SK-N-SH treated with all-trans-retinoic acid at 6 μM for 48 hours (cell line): ENCODE measurements at regions not wholly inside any gene's neighbourhood (a gene's known extent, or its start where the extent isn't known, plus 50 kb on each side); places are given as distances from the start of the nearest gene placed in this dataset.

Source experiments
- ATAC-seq: fragments of 200-7000 bp; cut with Tn5 transposase; 3 replicates; pipeline ENCODE4 v1.9.1; 2020; ENCODE audit warnings: mild to moderate bottlenecking, moderate library complexity
- ARNTL ChIP-seq: fragments of 450-650 bp; formaldehyde crosslinking; IDR thresholded peaks from 2 replicates; pipeline ENCODE4 v1.5.0; 2020; ENCODE audit warnings: low read depth, mild to moderate bottlenecking, moderate library complexity, borderline replicate concordance
- CSDC2 ChIP-seq: fragments of 250-450 bp; sonication (Bioruptor Pico); IDR thresholded peaks from 2 replicates; pipeline ENCODE4 v1.5.0; 2020; ENCODE audit warnings: mild to moderate bottlenecking, moderate library complexity
- ESRRG ChIP-seq: fragments of 250-450 bp; sonication (Bioruptor Pico); IDR thresholded peaks from 2 replicates; pipeline ENCODE4 v1.6.1; 2021; ENCODE audit warnings: mild to moderate bottlenecking
- GLIS3 ChIP-seq: fragments of 250-450 bp; sonication (Bioruptor Pico); IDR thresholded peaks from 2 replicates; pipeline ENCODE4 v1.5.0; 2020; ENCODE audit warnings: mild to moderate bottlenecking, moderate library complexity
- ISL1 ChIP-seq: fragments of 250-450 bp; sonication (Bioruptor Pico); IDR thresholded peaks from 2 replicates; pipeline ENCODE4 v2.1.2; 2022; ENCODE audit warnings: mild to moderate bottlenecking, moderate library complexity
- OSR1 ChIP-seq: fragments of 250-450 bp; sonication (Bioruptor Pico); IDR thresholded peaks from 2 replicates; pipeline ENCODE4 v1.8.0; 2022; ENCODE audit warnings: moderate library complexity, mild to moderate bottlenecking, inconsistent platforms
- PPARA ChIP-seq: fragments of 250-450 bp; sonication (Bioruptor Pico); IDR thresholded peaks from 2 replicates; pipeline ENCODE4 v1.5.0; 2020; ENCODE audit warnings: mild to moderate bottlenecking, borderline replicate concordance
- RARB ChIP-seq: fragments of 250-450 bp; sonication (Bioruptor Pico); IDR thresholded peaks from 2 replicates; pipeline ENCODE4 v1.8.0; 2021; ENCODE audit warnings: mild to moderate bottlenecking, moderate library complexity
- SNAI2 ChIP-seq: fragments of 250-450 bp; sonication (Bioruptor Pico); IDR thresholded peaks from 2 replicates; pipeline ENCODE4 v1.5.0; 2020; ENCODE audit warnings: mild to moderate bottlenecking, moderate library complexity
- TCF4 ChIP-seq: fragments of 250-450 bp; sonication (Bioruptor Pico); IDR thresholded peaks from 2 replicates; pipeline ENCODE4 v1.8.0; 2021; ENCODE audit warnings: mild to moderate bottlenecking, moderate library complexity, borderline replicate concordance
- TOX ChIP-seq: fragments of 250-450 bp; sonication (Bioruptor Pico); IDR thresholded peaks from 2 replicates; pipeline ENCODE4 v1.8.0; 2021; ENCODE audit warnings: mild to moderate bottlenecking, moderate library complexity, borderline replicate concordance
- ZFP3 ChIP-seq: fragments of 250-450 bp; sonication (Bioruptor Pico); IDR thresholded peaks from 2 replicates; pipeline ENCODE4 v1.5.0; 2020; ENCODE audit warnings: mild to moderate bottlenecking, moderate library complexity
- ZFP30 ChIP-seq: fragments of 450-650 bp; formaldehyde crosslinking; IDR thresholded peaks from 2 replicates; pipeline ENCODE4 v1.5.0; 2022; ENCODE audit warnings: mild to moderate bottlenecking, moderate library complexity
- ZNF70 ChIP-seq: fragments of 450-650 bp; formaldehyde crosslinking; IDR thresholded peaks from 2 replicates; pipeline ENCODE4 v1.5.0; 2020; ENCODE audit warnings: mild to moderate bottlenecking, moderate library complexity
- ZNF8 ChIP-seq: fragments of 450-650 bp; formaldehyde crosslinking; IDR thresholded peaks from 2 replicates; pipeline ENCODE4 v1.5.0; 2020; ENCODE audit warnings: mild to moderate bottlenecking, moderate library complexity
- TF ChIP-seq, protein P1 (sequence below): fragments of 250-450 bp; sonication (Bioruptor Pico); IDR thresholded peaks from 2 replicates; pipeline ENCODE4 v1.5.0; 2020; ENCODE audit warnings: mild to moderate bottlenecking, moderate library complexity
- TF ChIP-seq, protein P2 (sequence below): fragments of 250-450 bp; sonication (Bioruptor Pico); IDR thresholded peaks from 2 replicates; pipeline ENCODE4 v1.5.1; 2020; ENCODE audit warnings: low read depth, mild to moderate bottlenecking, moderate library complexity
- TF ChIP-seq, protein P3 (sequence below): fragments of 250-450 bp; sonication (Bioruptor Pico); IDR thresholded peaks from 2 replicates; pipeline ENCODE4 v1.8.0; 2020; ENCODE audit warnings: mild to moderate bottlenecking, moderate library complexity, borderline replicate concordance

DNA sequence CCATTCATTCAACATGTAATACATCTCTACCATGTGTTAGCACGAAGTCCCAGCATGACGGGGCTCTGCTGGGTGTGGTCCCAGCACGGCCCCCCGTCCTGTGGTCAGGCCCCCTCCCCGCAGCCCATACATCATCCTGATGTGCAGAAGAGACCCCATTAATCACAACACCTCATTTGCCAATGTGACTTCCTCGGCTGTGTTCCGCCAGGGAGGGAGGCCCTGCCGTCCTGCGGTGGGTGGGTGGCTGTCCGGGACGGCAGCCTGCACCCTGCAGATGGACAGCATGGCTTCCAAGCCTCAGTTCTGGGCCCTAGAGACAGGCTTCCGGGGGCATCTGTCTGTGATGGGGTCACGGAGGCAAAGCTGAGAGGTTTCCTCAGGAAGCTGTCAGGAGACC lies 254.0 kb downstream of the CYP26B1 start (continued):
- TF ChIP-seq PPARA (CRISPR knock-in tag) (no peak), SNAI2 (no peak)
- TF ChIP-seq, protein P1, sequence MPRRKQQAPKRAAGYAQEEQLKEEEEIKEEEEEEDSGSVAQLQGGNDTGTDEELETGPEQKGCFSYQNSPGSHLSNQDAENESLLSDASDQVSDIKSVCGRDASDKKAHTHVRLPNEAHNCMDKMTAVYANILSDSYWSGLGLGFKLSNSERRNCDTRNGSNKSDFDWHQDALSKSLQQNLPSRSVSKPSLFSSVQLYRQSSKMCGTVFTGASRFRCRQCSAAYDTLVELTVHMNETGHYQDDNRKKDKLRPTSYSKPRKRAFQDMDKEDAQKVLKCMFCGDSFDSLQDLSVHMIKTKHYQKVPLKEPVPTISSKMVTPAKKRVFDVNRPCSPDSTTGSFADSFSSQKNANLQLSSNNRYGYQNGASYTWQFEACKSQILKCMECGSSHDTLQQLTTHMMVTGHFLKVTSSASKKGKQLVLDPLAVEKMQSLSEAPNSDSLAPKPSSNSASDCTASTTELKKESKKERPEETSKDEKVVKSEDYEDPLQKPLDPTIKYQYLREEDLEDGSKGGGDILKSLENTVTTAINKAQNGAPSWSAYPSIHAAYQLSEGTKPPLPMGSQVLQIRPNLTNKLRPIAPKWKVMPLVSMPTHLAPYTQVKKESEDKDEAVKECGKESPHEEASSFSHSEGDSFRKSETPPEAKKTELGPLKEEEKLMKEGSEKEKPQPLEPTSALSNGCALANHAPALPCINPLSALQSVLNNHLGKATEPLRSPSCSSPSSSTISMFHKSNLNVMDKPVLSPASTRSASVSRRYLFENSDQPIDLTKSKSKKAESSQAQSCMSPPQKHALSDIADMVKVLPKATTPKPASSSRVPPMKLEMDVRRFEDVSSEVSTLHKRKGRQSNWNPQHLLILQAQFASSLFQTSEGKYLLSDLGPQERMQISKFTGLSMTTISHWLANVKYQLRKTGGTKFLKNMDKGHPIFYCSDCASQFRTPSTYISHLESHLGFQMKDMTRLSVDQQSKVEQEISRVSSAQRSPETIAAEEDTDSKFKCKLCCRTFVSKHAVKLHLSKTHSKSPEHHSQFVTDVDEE (CRISPR knock-in tag) = no peak
- TF ChIP-seq, all 23 proteins: peak for 0

DNA sequence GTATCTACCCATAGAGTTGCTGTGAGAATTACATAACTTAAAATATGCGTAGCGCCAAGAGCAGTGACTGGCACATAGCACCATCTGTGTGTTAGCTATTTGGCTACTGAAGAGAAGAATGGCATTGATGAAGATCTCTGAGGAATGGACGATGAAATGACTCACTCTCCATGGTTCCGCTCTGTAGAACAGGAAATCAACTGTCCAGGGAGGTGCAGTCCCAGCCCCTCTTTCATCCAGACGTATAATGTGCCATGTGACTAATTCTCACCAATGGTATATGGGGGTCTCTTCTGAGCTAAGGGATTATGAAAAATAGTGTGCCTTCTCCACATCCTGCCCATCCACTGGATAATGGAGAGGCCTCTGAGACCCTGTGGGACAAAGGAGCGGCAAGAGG lies 254.8 kb downstream of the CYP26B1 start:
- TF ChIP-seq RARB (CRISPR knock-in tag) (no peak), GLIS3 (CRISPR knock-in tag) (no peak), TCF4 (CRISPR knock-in tag) (no peak), ZFP3 (CRISPR knock-in tag) (no peak), ISL1 (no peak), OSR1 (CRISPR knock-in tag) (no peak), SNAI2 (no peak), ARNTL (CRISPR knock-in tag) (no peak), PPARA (CRISPR knock-in tag) (no peak), TOX (CRISPR knock-in tag) (no peak)
- TF ChIP-seq, protein P1 (CRISPR knock-in tag) = no peak
- TF ChIP-seq, protein P2, sequence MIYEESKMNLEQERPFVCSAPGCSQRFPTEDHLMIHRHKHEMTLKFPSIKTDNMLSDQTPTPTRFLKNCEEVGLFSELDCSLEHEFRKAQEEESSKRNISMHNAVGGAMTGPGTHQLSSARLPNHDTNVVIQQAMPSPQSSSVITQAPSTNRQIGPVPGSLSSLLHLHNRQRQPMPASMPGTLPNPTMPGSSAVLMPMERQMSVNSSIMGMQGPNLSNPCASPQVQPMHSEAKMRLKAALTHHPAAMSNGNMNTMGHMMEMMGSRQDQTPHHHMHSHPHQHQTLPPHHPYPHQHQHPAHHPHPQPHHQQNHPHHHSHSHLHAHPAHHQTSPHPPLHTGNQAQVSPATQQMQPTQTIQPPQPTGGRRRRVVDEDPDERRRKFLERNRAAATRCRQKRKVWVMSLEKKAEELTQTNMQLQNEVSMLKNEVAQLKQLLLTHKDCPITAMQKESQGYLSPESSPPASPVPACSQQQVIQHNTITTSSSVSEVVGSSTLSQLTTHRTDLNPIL (CRISPR knock-in tag) = no peak
- ATAC-seq = no peak

DNA sequence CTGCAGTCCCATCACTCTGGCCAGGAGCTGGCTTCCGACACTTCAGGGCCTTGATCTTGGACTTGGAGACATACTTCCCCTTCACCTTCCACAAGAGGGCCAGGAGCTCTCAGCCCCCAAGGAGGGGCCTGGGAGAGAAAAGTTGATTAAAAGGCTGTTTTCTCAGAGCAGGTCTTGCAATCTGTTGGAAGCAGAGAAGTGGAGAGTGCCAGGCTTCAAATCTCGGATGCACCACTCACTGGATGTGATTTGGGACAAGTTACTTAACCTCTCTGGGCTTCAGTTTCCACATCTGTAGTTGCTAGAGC lies 255.3 kb downstream of the CYP26B1 start:
- ATAC-seq = no peak
- TF ChIP-seq, protein P3, sequence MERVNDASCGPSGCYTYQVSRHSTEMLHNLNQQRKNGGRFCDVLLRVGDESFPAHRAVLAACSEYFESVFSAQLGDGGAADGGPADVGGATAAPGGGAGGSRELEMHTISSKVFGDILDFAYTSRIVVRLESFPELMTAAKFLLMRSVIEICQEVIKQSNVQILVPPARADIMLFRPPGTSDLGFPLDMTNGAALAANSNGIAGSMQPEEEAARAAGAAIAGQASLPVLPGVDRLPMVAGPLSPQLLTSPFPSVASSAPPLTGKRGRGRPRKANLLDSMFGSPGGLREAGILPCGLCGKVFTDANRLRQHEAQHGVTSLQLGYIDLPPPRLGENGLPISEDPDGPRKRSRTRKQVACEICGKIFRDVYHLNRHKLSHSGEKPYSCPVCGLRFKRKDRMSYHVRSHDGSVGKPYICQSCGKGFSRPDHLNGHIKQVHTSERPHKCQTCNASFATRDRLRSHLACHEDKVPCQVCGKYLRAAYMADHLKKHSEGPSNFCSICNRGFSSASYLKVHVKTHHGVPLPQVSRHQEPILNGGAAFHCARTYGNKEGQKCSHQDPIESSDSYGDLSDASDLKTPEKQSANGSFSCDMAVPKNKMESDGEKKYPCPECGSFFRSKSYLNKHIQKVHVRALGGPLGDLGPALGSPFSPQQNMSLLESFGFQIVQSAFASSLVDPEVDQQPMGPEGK (CRISPR knock-in tag) = no peak
- TF ChIP-seq ZFP3 (CRISPR knock-in tag) (no peak), ZFP30 (CRISPR knock-in tag) (no peak), RARB (CRISPR knock-in tag) (no peak), CSDC2 (CRISPR knock-in tag) (no peak), ESRRG (CRISPR knock-in tag) (no peak), OSR1 (CRISPR knock-in tag) (no peak), GLIS3 (CRISPR knock-in tag) (no peak), ZNF70 (CRISPR knock-in tag) (no peak), TCF4 (CRISPR knock-in tag) (no peak), ISL1 (no peak), PPARA (CRISPR knock-in tag) (no peak), SNAI2 (no peak), ZNF8 (CRISPR knock-in tag) (no peak), TOX (CRISPR knock-in tag) (no peak)
- TF ChIP-seq, protein P2 (CRISPR knock-in tag) = no peak
- TF ChIP-seq, protein P1 (CRISPR knock-in tag) = no peak
